HCT116 (cell line): ENCODE measurements at regions not wholly inside any gene's neighbourhood (a gene's known extent, or its start where the extent isn't known, plus 50 kb on each side); places are given as distances from the start of the nearest gene placed in this dataset.

ENCODE experiments used
- ATAC-seq: fragments of 200-7000 bp; cut with Tn5 transposase; 2 replicates; pipeline ENCODE4 v1.9.1; 2020; ENCODE audit warnings: mild to moderate bottlenecking, moderate library complexity
- BruUV-seq: library from RNA; stranded (reverse); fragments of 400-500 nt; replicated peaks from 2 replicates; lab custom pipeline; 2021; lab: Mats Ljungman, UMichigan
- CTCF ChIA-PET: fragments of 300-600 bp; sonication (Branson Sonifier 250); formaldehyde crosslinking; loops from one replicate; lab custom pipeline; 2021; ENCODE audit warnings: antibody characterized with exemption; lab: Charles Lee
- POLR2A ChIA-PET: fragments of 300-600, 350-600 bp; sonication (Branson Sonifier 250); formaldehyde crosslinking; loops from one replicate; lab custom pipeline; 2021; ENCODE audit warnings: antibody characterized with exemption; lab: Charles Lee
- RAD21 ChIA-PET, 2 experiments: fragments of 300-600 bp; sonication (Branson Sonifier 250); formaldehyde crosslinking; loops; one replicate each; lab custom pipeline; 2023; ENCODE audit warnings: low total read pairs in 2 of 2; ENCODE audit not compliant: uncharacterized antibody in 2 of 2, unreplicated experiment in 2 of 2, low non-redundant PET in 1 of 2; lab: Charles Lee
- DNase-seq: peaks from one replicate; pipeline ENCODE4 v3.0.0-alpha.2; 2010; ENCODE audit warnings: low read depth, low spot score
- H2AFZ ChIP-seq: fragments of 200-600 bp; shearing (Covaris generic), sonication (generic); 2 replicates; pipeline ENCODE4 v1.6.1; 2017; ENCODE audit warnings: low read depth, mixed run types, mixed read lengths, antibody characterized with exemption, low read length; ENCODE audit not compliant: poor library complexity, severe bottlenecking
- H3K27ac ChIP-seq: 2 replicates; pipeline ENCODE4 v1.5.1; 2012; ENCODE audit warnings: low read depth, low read length
- H3K27me3 ChIP-seq: fragments of 200-600 bp; sonication (generic); 2 replicates; pipeline ENCODE4 v1.6.1; 2016; ENCODE audit warnings: mixed run types, low read length, mixed read lengths; ENCODE audit not compliant: insufficient read depth
- H3K36me3 ChIP-seq, 2 experiments: fragments of 200-500 bp in 1 of 2; fragments of 200-600 bp in 1 of 2; sonication (Bioruptor generic) in 1 of 2; sonication (generic) in 1 of 2; 2 replicates each; pipeline versions ENCODE4 v1.5.1 to v1.6.1; 2014 to 2016; ENCODE audit warnings: low read length in 2 of 2, inconsistent platforms in 1 of 2, mixed read lengths in 1 of 2, mixed run types in 1 of 2; ENCODE audit not compliant: insufficient read depth in 2 of 2, control insufficient read depth in 1 of 2
- H3K4me1 ChIP-seq, 2 experiments: fragments of 200-600 bp in 1 of 2; sonication (generic) in 1 of 2; 2 replicates each; pipeline versions ENCODE4 v1.5.1 to v1.6.1; 2012 to 2017; ENCODE audit warnings: low read length in 2 of 2, inconsistent platforms in 1 of 2, mild to moderate bottlenecking in 1 of 2, mixed read lengths in 1 of 2, mixed run types in 1 of 2, moderate library complexity in 1 of 2; ENCODE audit not compliant: insufficient read depth in 2 of 2, control insufficient read depth in 1 of 2
- H3K4me2 ChIP-seq: fragments of 200-600 bp; sonication (generic); 2 replicates; pipeline ENCODE4 v1.6.1; 2017; ENCODE audit warnings: mixed run types, low read length, mixed read lengths
- H3K4me3 ChIP-seq, 2 experiments: fragments of 200-600 bp in 1 of 2; sonication (generic) in 1 of 2; replicated peaks in 1 of 2; 2 replicates each; pipeline ENCODE4 v1.5.1; 2011 to 2016; ENCODE audit warnings: low read length in 2 of 2, control low read depth in 1 of 2, low read depth in 1 of 2, mild to moderate bottlenecking in 1 of 2, mixed read lengths in 1 of 2, mixed run types in 1 of 2
- H3K79me2 ChIP-seq: fragments of 200-600 bp; sonication (generic); 2 replicates; pipeline ENCODE4 v1.6.1; 2017; ENCODE audit warnings: mild to moderate bottlenecking, mixed run types, low read length, moderate library complexity, mixed read lengths; ENCODE audit not compliant: insufficient read depth
- H3K9ac ChIP-seq: fragments of 200-600 bp; sonication (generic); 2 replicates; pipeline ENCODE4 v1.6.1; 2016; ENCODE audit warnings: low read length, mixed read lengths
- H3K9me2 ChIP-seq: fragments of 200-600 bp; sonication (generic), shearing (Covaris generic); 2 replicates; pipeline ENCODE4 v1.6.1; 2017; ENCODE audit warnings: mixed run types, mild to moderate bottlenecking, moderate library complexity; ENCODE audit not compliant: insufficient read depth
- H3K9me3 ChIP-seq, 2 experiments: fragments of 200-500 bp in 1 of 2; fragments of 200-600 bp in 1 of 2; sonication (Bioruptor generic) in 1 of 2; sonication (generic) in 1 of 2; 2 replicates each; pipeline ENCODE4 v1.6.1; 2014 to 2017; ENCODE audit warnings: low read length in 2 of 2, mixed read lengths in 2 of 2, inconsistent platforms in 1 of 2, low read depth in 1 of 2, mild to moderate bottlenecking in 1 of 2, mixed run types in 1 of 2, moderate library complexity in 1 of 2; ENCODE audit not compliant: control insufficient read depth in 1 of 2, insufficient read depth in 1 of 2
- H4K20me1 ChIP-seq: fragments of 200-600 bp; sonication (generic), shearing (Covaris generic); 2 replicates; pipeline ENCODE4 v1.6.1; 2017; ENCODE audit warnings: mixed run types, mild to moderate bottlenecking, moderate library complexity; ENCODE audit not compliant: insufficient read depth
- CBX3 ChIP-seq: IDR thresholded peaks from 2 replicates; pipeline ENCODE4 v1.6.1; 2012; ENCODE audit warnings: low read depth
- ELF1 ChIP-seq: IDR thresholded peaks from 2 replicates; pipeline ENCODE4 v1.6.1; 2012; ENCODE audit warnings: low read depth, borderline replicate concordance
- EZH2 ChIP-seq: fragments of 200-600 bp; sonication (generic); IDR thresholded peaks from 2 replicates; pipeline ENCODE4 v1.6.1; 2017; ENCODE audit warnings: antibody characterized with exemption, mixed run types
- FOSL1 ChIP-seq: IDR thresholded peaks from 2 replicates; pipeline ENCODE4 v1.6.1; 2012; ENCODE audit warnings: low read depth
- JUND ChIP-seq: IDR thresholded peaks from 2 replicates; pipeline ENCODE4 v1.6.1; 2012
- POLR2AphosphoS5 ChIP-seq: IDR thresholded peaks from 2 replicates; pipeline ENCODE4 v1.6.1; 2011; ENCODE audit warnings: mild to moderate bottlenecking, low read depth, low read length, moderate library complexity
- SP1 ChIP-seq: IDR thresholded peaks from 2 replicates; pipeline ENCODE4 v1.6.1; 2012; ENCODE audit warnings: low read depth
- YY1 ChIP-seq: IDR thresholded peaks from 2 replicates; pipeline ENCODE4 v1.6.1; 2011; ENCODE audit warnings: low read length, low read depth, moderate library complexity, mild to moderate bottlenecking; ENCODE audit not compliant: insufficient replicate concordance; ENCODE audit errors: extremely low read depth
- ZBTB33 ChIP-seq: IDR thresholded peaks from 2 replicates; pipeline ENCODE4 v1.6.1; 2011; ENCODE audit warnings: mild to moderate bottlenecking, low read length, moderate library complexity; ENCODE audit not compliant: insufficient replicate concordance; ENCODE audit errors: extremely low read depth
- intact Hi-C: fragments of 100-400 bp; cut with micrococcal nuclease; formaldehyde crosslinking; loops from 2 replicates; pipeline ENCODE4 v1.10.0; 2022

GRCh38 chr6:145204301-145204700 is 531.0 kb downstream of the EPM2A start:
- Histone ChIP-seq H3K36me3 (no peaks in the 10 kb centered on the region), H3K9ac (no peak overlapping the region), H3K27ac (no peak overlapping the region), H3K9me3 (no peaks in the 10 kb centered on the region), H3K4me3 (no peak overlapping the region), H3K4me2 (no peak overlapping the region), H3K79me2 (no peaks in the 10 kb centered on the region), H3K27me3 (no peaks in the 10 kb centered on the region), H4K20me1 (no peaks in the 10 kb centered on the region), H2AFZ (no peak overlapping the region), H3K4me1 (no peaks in the 10 kb centered on the region), H3K9me2 (0 out of 2 replicates have a peak, but pooled peaks cover 3% of the 10 kb centered on the region)
- ChIA-PET CTCF (no interaction called here), POLR2A (no interaction called here), RAD21 (no interaction called here)
- TF ChIP-seq JUND: no peak
- no peak for TF ChIP-seq EZH2
- no peak for TF ChIP-seq POLR2AphosphoS5
- TF ChIP-seq YY1: no peak
- TF ChIP-seq ELF1: no peak
- no peak for TF ChIP-seq SP1
- TF ChIP-seq FOSL1: no peak
- DNase-seq (no peak), ATAC-seq (no peak)
- intact Hi-C loops: no loop called here
- no TSS peak for BruUV-seq

GRCh38 chr6:145206247-145206907 is 528.9 kb downstream of the EPM2A start:
- DNase-seq: no peak
- no peak overlapping the region for H3K4me3 ChIP-seq
- no TSS peak for BruUV-seq
- no peaks in the 10 kb centered on the region for H3K9me3 ChIP-seq
- H2AFZ ChIP-seq: no peak overlapping the region
- TF ChIP-seq ELF1: no peak
- TF ChIP-seq CBX3: no peak
- TF ChIP-seq ZBTB33: no peak
- RAD21 ChIA-PET: no interaction called here
- no peak overlapping the region for H3K9ac ChIP-seq
- POLR2A ChIA-PET: no interaction called here
- H3K9me2 ChIP-seq: no peaks in the 10 kb centered on the region
- no peaks in the 10 kb centered on the region for H3K27me3 ChIP-seq
- H3K36me3 ChIP-seq: no peaks in the 10 kb centered on the region
- no peaks in the 10 kb centered on the region for H3K79me2 ChIP-seq
- H3K4me2 ChIP-seq: no peak overlapping the region
- no peaks in the 10 kb centered on the region for H4K20me1 ChIP-seq
- no peak for ATAC-seq
- CTCF ChIA-PET: no interaction called here
- no peaks in the 10 kb centered on the region for H3K4me1 ChIP-seq
- intact Hi-C loops: no loop called here
- no peak overlapping the region for H3K27ac ChIP-seq
